Karpas-422 (cell line): ENCODE measurements at regions not wholly inside any gene's neighbourhood (a gene's known extent, or its start where the extent isn't known, plus 50 kb on each side); places are given as distances from the start of the nearest gene placed in this dataset.

Experiments used
- DNase-seq: peaks from one replicate; pipeline ENCODE4 v3.0.0-alpha.2; 2015
- H2AFZ ChIP-seq: fragments of 200-600 bp; sonication (generic); 2 replicates; pipeline ENCODE4 v1.6.1; 2014; ENCODE audit warnings: antibody characterized with exemption, low read length, mixed read lengths
- H3K27ac ChIP-seq: fragments of 200-600 bp; sonication (generic); 2 replicates; pipeline ENCODE4 v1.5.1; 2014; ENCODE audit warnings: mild to moderate bottlenecking, low read length, moderate library complexity
- H3K27me3 ChIP-seq: fragments of 200-600 bp; sonication (generic); 2 replicates; pipeline ENCODE4 v1.6.1; 2014; ENCODE audit warnings: low read length, mixed read lengths
- H3K36me3 ChIP-seq: fragments of 200-600 bp; sonication (generic); 2 replicates; pipeline ENCODE4 v1.6.1; 2014; ENCODE audit warnings: low read length, mixed read lengths; ENCODE audit not compliant: insufficient read depth
- H3K4me1 ChIP-seq: fragments of 200-600 bp; sonication (generic); 2 replicates; pipeline ENCODE4 v1.6.1; 2014; ENCODE audit warnings: mild to moderate bottlenecking, low read length, mixed read lengths
- H3K4me2 ChIP-seq: fragments of 200-600 bp; sonication (generic); 2 replicates; pipeline ENCODE4 v1.6.1; 2014; ENCODE audit warnings: low read length, low read depth, mild to moderate bottlenecking; ENCODE audit not compliant: poor library complexity, severe bottlenecking
- H3K4me3 ChIP-seq: fragments of 200-600 bp; sonication (generic); 2 replicates; pipeline ENCODE4 v1.5.1; 2014; ENCODE audit warnings: mild to moderate bottlenecking, antibody characterized with exemption, low read length, mixed read lengths
- H3K79me2 ChIP-seq: fragments of 200-600 bp; sonication (generic); 2 replicates; pipeline ENCODE4 v1.6.1; 2014; ENCODE audit warnings: mild to moderate bottlenecking, low read length, mixed read lengths
- H3K9ac ChIP-seq: fragments of 200-600 bp; sonication (generic); 2 replicates; pipeline ENCODE4 v1.6.0; 2014; ENCODE audit warnings: low read length
- H3K9me2 ChIP-seq: fragments of 200-600 bp; sonication (generic), shearing (Covaris generic); replicated peaks from 2 replicates; pipeline ENCODE4 v1.6.0; 2014; ENCODE audit warnings: mild to moderate bottlenecking, low read length, moderate library complexity; ENCODE audit not compliant: insufficient read depth
- H3K9me3 ChIP-seq: fragments of 300-700, 200-600 bp; sonication (generic); 2 replicates; pipeline ENCODE4 v1.6.1; 2014; ENCODE audit warnings: low read length, mixed read lengths
- H4K20me1 ChIP-seq: fragments of 200-600 bp; sonication (generic); 2 replicates; pipeline ENCODE4 v1.6.1; 2014; ENCODE audit warnings: mild to moderate bottlenecking, antibody characterized with exemption, low read length, low read depth; ENCODE audit not compliant: insufficient read depth

DNA sequence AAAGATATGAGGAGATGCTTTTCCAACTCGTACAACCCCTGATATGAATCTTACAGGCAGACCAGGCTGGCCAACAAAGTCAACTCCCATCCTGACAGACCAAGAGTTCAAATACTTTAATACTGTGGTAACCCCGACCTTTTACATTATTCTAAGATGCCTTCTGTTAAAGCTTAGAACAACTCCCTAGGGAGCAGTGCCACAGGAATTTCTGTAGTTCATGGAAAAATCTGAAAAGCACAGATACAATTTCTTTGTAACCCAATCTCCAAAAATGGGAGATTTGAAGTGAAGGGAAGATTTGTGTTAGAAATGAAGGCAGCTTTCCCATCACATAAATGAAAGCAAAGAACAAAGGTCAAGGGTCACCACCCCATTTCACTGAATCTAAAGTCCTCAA, 151.3 kb upstream of the BEND6 start:
- Histone ChIP-seq H3K4me2 (no peak overlapping the region), H3K9me2 (no peaks in the 10 kb centered on the region), H3K79me2 (no peaks in the 10 kb centered on the region), H4K20me1 (no peaks in the 10 kb centered on the region), H3K27me3 (no peaks in the 10 kb centered on the region; the same call in 1 of the 2 replicates), H3K4me1 (no peaks in the 10 kb centered on the region), H3K9me3 (no peaks in the 10 kb centered on the region), H3K36me3 (no peaks in the 10 kb centered on the region), H2AFZ (no peak overlapping the region), H3K27ac (no peak overlapping the region), H3K4me3 (no peak overlapping the region), H3K9ac (no peak overlapping the region)
- no peak for DNase-seq

DNA sequence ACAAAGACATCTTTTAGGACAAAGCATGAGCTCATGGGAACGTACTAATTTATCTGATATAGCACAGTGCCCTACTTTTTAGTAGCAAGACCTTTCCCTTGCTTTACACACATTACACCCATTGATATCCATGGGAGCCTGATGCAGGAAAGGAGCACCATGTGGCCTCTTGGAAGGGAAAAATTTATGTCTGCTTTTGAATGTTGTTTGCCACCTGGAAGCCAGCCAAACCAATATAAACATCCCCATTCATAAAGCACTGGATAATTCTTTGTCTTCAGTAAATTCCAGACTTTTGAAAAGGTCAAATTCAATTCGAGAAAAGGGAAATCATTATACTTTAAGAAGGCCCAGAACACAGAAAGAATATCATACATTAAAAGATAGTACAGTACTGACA, 152.3 kb upstream of the BEND6 start:
- Histone ChIP-seq H3K9me3 (no peaks in the 10 kb centered on the region), H3K79me2 (no peaks in the 10 kb centered on the region), H3K27ac (no peak overlapping the region), H3K9ac (no peak overlapping the region), H2AFZ (no peak overlapping the region), H3K4me3 (no peak overlapping the region), H3K9me2 (no peaks in the 10 kb centered on the region), H3K27me3 (no peaks in the 10 kb centered on the region; the same call in 1 of the 2 replicates), H4K20me1 (no peaks in the 10 kb centered on the region), H3K36me3 (no peaks in the 10 kb centered on the region), H3K4me2 (no peak overlapping the region), H3K4me1 (no peaks in the 10 kb centered on the region)
- no peak for DNase-seq

DNA sequence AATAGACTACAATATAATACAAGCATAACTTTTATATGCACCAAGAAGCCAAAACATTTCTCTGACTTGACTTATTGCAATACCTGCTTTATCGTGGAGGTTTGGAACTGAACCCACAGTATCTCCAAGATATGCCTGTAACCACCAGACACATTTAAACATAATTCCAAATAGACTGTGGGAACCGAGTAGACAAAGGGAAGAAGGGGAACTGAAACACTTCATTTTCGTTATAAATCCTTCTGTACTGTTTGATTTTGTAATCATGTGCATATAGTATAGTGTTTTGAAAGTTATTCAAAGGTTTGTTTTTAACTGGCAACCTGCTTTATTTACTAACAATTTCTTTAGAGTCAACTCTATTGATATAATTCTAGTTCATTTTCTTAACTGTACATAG, 154.9 kb upstream of the BEND6 start:
- Histone ChIP-seq H3K9ac (no peak overlapping the region), H3K4me2 (no peak overlapping the region), H4K20me1 (no peaks in the 10 kb centered on the region), H3K4me1 (no peaks in the 10 kb centered on the region), H3K9me3 (no peaks in the 10 kb centered on the region), H3K27me3 (no peaks in the 10 kb centered on the region; the same call in 1 of the 2 replicates), H3K4me3 (no peak overlapping the region), H3K79me2 (no peaks in the 10 kb centered on the region), H3K36me3 (no peaks in the 10 kb centered on the region), H2AFZ (no peak overlapping the region), H3K27ac (no peak overlapping the region), H3K9me2 (no peaks in the 10 kb centered on the region)
- no peak for DNase-seq

DNA sequence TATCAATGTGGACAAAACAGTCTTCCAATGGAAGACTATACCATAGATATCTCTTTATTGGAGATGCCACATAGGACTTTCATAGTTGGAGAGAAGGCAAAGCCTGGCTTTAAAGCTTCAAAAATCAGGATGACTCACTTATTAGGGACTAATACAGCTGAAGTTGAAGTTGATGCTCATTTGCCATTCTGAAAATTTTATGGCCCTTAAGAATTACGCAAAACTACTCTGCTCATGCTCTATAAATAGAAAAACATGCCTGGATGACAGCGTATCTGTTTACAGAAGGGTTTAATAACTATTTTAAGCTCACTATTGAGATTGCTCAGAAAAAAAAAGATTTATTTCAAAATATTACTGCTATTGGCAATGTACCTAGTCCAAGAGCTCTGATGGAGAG, 155.5 kb upstream of the DST start:
- DNase-seq = peak; percentile 20
- Histone ChIP-seq H3K4me3 (no peak overlapping the region), H3K4me1 (no peaks in the 10 kb centered on the region), H3K79me2 (no peaks in the 10 kb centered on the region), H3K36me3 (no peaks in the 10 kb centered on the region), H4K20me1 (no peaks in the 10 kb centered on the region), H3K27ac (no peak overlapping the region), H3K27me3 (no peaks in the 10 kb centered on the region), H3K9me2 (no peaks in the 10 kb centered on the region), H3K9ac (no peak overlapping the region), H3K9me3 (no peaks in the 10 kb centered on the region), H2AFZ (no peak overlapping the region), H3K4me2 (no peak overlapping the region)

DNA sequence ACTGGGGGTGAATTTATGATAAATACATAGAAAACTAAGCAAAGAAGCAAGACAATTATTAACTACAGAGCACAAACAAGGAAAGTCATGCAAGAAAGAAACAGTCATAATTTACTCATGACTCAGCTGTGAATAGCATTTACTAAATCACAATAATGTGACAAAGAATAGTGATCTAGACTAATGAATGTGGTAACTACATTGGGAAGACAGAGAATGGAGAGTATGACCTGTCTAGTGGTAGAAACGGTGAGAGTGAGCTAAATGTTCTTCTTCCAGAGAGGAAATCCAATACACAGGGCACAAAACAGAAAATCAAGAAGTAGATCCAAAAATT, 153.5 kb upstream of the DST start:
- no peak overlapping the region for H3K4me2 ChIP-seq
- H3K9me3 ChIP-seq = no peaks in the 10 kb centered on the region
- no peaks in the 10 kb centered on the region for H3K4me1 ChIP-seq
- no peaks in the 10 kb centered on the region for H4K20me1 ChIP-seq
- no peaks in the 10 kb centered on the region for H3K79me2 ChIP-seq
- H3K27ac ChIP-seq = no peak overlapping the region
- H3K27me3 ChIP-seq = no peaks in the 10 kb centered on the region
- H3K9ac ChIP-seq = no peak overlapping the region
- H2AFZ ChIP-seq = no peak overlapping the region
- H3K9me2 ChIP-seq = no peaks in the 10 kb centered on the region
- no peaks in the 10 kb centered on the region for H3K36me3 ChIP-seq
- DNase-seq = no peak
- H3K4me3 ChIP-seq = no peak overlapping the region

DNA sequence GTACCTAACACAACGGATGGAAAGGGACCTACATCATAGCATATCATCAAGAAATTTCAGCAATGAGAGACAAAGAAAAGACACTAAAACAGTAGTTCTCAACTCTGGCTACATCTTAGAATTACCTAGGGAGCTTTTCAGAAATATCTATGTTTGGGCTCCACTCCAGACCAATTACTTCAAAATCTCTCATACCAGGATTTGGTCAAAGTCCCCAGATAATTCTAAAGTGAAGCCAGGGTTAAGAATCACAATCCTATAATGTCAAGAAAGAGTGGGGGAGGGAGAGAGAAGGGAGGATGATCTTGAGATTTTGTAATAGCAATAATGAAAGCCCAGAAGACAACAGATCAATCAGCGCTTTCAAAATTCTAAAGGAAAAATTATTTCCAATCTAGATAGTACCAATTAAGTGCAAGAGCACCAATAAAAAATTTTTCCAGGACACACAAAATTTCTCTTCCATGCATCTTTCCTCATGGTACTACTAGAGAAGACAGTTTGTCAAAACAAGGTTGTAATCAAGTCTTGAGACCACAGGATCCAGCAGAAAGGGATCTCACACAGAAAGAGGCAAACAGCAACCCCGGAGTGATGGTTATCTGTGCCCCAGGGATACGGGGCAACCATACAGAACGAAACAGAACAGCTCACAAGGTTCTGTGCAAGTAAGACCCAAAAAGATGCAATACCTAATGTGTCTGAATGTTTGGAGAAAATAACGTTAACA, 152.9 kb upstream of the DST start:
- Histone ChIP-seq H3K4me3 (no peak overlapping the region), H2AFZ (no peak overlapping the region), H3K27me3 (no peaks in the 10 kb centered on the region), H3K9ac (no peak overlapping the region), H3K27ac (no peak overlapping the region), H3K79me2 (no peaks in the 10 kb centered on the region), H3K4me1 (peaks cover 2% of the 10 kb centered on the region; the same call in 1 of the 2 replicates), H3K36me3 (no peaks in the 10 kb centered on the region), H4K20me1 (no peaks in the 10 kb centered on the region), H3K9me2 (no peaks in the 10 kb centered on the region), H3K9me3 (no peaks in the 10 kb centered on the region), H3K4me2 (no peak overlapping the region)
- no peak for DNase-seq

DNA sequence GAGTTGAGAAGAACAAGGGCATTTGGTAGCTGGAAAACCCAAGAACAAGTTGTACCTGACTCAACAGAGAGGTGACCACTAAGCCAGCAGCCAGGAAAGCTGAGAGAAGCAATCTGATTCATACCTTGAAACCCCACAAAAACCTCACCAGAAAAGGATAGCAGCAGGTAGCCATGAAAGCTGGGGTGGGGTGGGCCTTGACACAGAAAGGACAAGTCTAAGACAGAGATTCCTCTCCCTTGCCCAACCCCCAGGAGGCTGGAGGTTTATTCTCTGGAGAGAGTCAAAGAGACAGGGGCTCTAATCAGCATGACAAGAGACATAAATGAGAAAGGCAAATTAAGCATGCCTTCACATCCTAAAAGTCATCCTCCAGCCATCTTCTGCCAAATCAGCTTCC, 151.7 kb upstream of the DST start:
- Histone ChIP-seq H3K9ac (no peak overlapping the region), H3K79me2 (no peaks in the 10 kb centered on the region), H4K20me1 (no peaks in the 10 kb centered on the region), H3K9me3 (no peaks in the 10 kb centered on the region), H3K4me1 (peaks cover 14% of the 10 kb centered on the region), H3K4me2 (no peak overlapping the region), H3K4me3 (no peak overlapping the region), H3K9me2 (no peaks in the 10 kb centered on the region), H3K27ac (no peak overlapping the region), H3K36me3 (no peaks in the 10 kb centered on the region), H2AFZ (no peak overlapping the region), H3K27me3 (no peaks in the 10 kb centered on the region)
- no peak for DNase-seq

DNA sequence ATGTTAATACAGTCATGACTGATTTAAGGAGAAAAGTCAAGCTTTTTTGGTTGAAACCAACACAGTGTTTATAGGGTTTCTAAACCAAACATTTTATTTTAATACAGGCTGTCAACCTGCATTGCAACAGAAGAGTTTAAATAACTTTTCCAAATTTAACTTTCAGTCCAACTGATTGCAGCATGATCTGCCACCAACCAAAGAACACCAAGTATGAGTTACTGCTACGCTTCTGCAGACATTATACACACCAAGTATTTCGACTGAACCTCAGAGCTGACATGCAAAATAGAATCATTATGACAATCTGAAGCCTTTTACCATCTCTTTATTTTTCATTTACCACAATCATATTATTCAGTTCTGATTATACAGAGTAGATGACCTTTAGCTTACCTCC, 151.2 kb upstream of the DST start:
- H3K36me3 ChIP-seq = no peaks in the 10 kb centered on the region
- no peaks in the 10 kb centered on the region for H3K79me2 ChIP-seq
- no peaks in the 10 kb centered on the region for H3K9me2 ChIP-seq
- no peaks in the 10 kb centered on the region for H3K27me3 ChIP-seq
- no peak overlapping the region for H3K9ac ChIP-seq
- no peak overlapping the region for H3K4me2 ChIP-seq
- no peak for DNase-seq
- peaks cover 14% of the 10 kb centered on the region for H3K4me1 ChIP-seq
- no peaks in the 10 kb centered on the region for H3K9me3 ChIP-seq
- no peaks in the 10 kb centered on the region for H4K20me1 ChIP-seq
- H3K27ac ChIP-seq = no peak overlapping the region
- no peak overlapping the region for H2AFZ ChIP-seq
- H3K4me3 ChIP-seq = no peak overlapping the region

DNA sequence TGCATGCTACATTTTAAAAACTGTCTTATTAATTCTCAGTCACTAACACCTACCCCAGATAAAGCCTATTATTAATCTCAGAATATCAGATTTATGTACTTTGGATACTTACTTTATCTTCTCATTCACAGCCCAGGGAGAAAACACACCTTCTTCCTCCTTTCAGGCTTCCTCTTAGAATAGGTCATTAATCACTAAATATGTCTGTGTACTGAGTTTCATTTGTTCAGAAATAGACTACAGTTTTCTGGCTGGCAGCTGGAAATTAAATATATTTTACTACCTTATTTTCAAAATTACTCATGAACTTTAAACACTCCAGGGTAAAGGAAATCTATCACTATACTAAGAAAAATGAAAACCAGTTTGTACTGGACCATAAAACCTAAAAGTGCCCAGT, 147.7 kb upstream of the DST start:
- no peaks in the 10 kb centered on the region for H3K9me3 ChIP-seq
- no peaks in the 10 kb centered on the region for H3K27me3 ChIP-seq
- H3K4me1 ChIP-seq = peaks cover 19% of the 10 kb centered on the region
- H3K9me2 ChIP-seq = no peaks in the 10 kb centered on the region
- no peak overlapping the region for H3K4me3 ChIP-seq
- DNase-seq = no peak
- H3K36me3 ChIP-seq = no peaks in the 10 kb centered on the region
- no peak overlapping the region for H3K4me2 ChIP-seq
- no peaks in the 10 kb centered on the region for H3K79me2 ChIP-seq
- H2AFZ ChIP-seq = no peak overlapping the region
- H3K9ac ChIP-seq = no peak overlapping the region
- H4K20me1 ChIP-seq = no peaks in the 10 kb centered on the region
- no peak overlapping the region for H3K27ac ChIP-seq
